Renal pelvis (tissue), 1 donor: ENCODE measurements at regions not wholly inside any gene's neighbourhood (a gene's known extent, or its start where the extent isn't known, plus 50 kb on each side); places are given as distances from the start of the nearest gene placed in this dataset.

ENCODE experiments used
- DNase-seq: peaks from one replicate; pipeline ENCODE4 v3.0.0-alpha.2; 2013

DNA sequence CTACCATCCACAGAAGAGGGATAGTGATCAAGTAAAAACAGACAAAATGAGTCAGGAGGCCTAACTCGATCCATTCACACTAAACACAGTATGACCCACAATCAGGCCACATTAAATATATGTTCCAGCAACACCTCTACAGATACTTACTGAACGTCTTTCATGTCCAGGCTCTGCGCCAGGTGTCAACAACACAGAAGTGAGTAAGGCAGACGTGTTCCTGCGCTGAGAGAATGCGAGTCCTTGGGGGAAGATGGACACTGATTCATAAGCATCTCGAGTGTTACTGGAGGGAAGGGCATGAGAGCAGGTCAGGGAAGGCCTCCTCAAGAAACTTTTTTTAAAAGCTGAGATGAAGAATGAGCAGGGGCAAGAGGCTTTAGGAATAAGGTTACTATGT, 164.3 kb upstream of the CLINT1 start:
- no peak for DNase-seq

GRCh38 chr5:158022837-158023236, 163.9 kb upstream of the CLINT1 start:
- no peak for DNase-seq

DNA sequence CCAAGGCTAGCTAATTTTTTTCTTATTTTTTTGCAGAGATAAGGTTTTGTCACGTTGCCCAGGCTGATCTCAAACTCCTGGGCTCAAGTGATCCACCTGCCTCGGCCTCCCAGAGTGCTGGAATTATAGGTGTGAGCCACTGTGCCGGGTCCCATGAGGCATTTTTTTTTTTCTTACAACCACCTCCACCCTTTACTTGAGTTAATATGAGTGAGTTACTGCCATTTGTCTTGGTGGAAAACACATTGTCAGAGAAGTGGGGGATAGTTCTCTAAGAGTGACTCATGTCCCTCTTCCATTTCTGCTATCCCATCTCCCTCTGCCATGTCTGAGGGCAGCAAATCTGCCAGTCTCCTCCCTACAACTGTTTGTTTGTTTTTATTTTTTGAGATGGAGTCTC, 163.4 kb upstream of the CLINT1 start:
- DNase-seq = no peak

DNA sequence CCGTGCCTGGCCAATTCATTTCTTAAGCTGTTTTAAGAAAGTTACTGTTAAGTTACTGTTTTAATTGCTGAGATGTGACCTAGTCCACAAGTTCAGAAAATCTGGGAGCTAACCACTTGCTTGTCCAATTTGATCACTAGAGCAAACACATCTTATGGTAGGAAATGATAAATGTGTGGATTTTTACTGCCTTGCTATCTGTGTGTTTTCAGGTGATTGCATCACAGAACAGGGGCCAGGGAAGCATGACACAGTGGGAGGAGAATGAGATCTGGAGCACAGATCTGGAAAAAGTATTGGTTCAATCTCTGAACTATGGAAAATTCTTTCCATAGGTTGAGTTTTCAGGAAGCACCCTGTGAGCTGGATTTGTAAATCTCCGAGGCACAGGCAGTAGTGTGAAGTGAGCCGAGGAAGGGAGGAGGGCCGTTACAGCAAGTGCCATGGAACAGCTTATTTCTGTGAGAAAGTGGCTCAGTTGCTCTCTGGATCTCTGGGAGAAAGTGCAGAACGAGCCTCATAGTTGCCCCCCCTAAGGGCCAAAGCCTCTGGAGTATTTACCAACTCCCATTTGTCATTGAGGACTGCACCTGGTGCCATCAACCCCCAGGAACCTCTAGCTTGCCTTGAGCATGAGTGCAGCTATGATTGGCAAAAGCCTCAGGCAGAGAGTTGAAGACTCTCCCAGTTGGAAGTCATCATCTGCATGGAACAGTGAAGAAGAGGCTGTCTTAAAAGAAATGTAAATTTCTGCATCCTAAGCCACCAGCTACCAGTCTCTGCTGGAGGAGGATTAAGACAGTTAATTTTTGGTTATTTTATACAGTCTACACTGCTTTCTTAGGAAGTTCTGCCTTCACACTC, 161.8 kb upstream of the CLINT1 start:
- no peak for DNase-seq

GRCh38 chr5:158017469-158017868, 158.5 kb upstream of the CLINT1 start:
- peak; percentile 33 for DNase-seq

- DNase-seq = no peak
Observed at GRCh38 chr5:158014372-158014771, 155.4 kb upstream of the CLINT1 start.

DNA sequence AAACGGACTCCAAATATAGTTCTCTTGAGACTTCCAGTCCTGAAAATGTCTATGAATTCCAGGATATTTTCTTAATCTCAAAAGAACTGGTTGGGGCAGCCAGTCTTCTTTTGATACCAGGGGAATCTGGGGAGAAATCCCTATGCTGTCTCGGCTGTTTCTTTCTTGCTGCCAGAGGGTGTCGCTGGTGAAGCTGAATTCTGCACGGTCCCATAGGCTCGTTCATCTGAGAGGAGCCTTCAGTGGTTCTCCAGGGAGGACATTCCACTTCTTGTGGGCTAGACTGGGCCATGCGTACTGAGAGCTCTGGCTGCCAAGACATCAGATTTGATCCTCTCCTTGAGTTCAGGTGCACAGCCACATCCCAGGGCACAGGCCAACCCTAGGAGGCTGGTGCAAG, 155.0 kb upstream of the CLINT1 start:
- DNase-seq = peak; percentile 35

DNA sequence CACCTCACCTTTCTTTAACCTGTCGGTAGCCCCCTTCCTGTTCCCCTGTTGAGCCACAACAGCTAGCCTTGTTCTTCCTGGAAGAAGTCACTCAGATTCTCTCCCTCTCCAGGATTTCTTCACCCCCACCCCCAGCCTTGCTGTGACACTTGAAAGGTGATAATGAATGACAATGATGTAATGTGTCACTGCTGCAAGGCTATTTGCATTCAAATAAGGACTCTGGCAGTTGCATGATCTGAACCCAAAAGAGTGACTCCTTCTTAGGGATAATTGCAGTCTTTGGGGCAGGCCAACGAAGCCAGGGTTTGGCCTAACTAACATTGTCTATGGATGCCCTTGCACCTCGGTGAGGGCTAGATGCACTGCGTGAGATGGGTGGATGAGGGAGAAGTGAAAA, 154.4 kb upstream of the CLINT1 start:
- no peak for DNase-seq

DNA sequence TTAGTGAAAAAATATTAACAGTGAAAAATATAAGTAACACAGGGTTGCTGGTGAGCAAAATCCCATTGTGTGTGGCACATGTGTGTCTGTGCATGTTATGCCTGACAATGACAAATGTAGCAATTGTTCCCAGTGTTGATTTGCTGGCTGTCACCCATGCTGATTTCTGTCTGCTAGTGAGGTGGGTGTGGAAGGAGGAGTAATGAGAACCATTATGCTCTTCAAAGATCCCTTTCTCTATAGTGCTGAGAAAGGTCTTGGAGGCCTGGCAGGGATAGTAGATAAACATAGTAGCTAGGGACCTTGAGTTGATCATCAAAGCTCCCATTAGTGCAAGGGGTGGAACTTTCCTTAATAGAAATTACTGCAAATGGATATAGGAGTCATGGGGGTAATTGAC, 152.5 kb upstream of the CLINT1 start:
- no peak for DNase-seq

- no peak for DNase-seq
Observed at GRCh38 chr5:158010831-158011230, 151.9 kb upstream of the CLINT1 start.

DNA sequence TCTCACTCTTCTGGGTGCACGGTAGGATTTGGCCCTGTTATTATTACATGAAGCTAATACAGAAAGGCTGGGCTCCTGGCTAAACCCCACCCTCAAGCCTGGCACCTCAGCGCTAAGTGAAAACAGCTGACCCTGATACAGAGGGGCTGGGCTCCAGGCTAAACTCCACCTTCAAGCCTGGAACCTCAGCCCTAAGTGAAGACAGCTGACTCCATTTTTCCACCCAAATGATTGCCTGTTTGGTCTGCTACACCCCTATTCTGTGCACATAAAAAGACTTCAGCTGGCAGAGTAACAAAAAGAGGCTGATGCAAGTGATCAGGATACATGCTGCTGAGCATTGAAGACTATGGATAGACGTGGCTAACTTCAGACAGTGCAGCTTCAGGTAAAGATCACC, 148.4 kb upstream of the CLINT1 start:
- DNase-seq = no peak

DNA sequence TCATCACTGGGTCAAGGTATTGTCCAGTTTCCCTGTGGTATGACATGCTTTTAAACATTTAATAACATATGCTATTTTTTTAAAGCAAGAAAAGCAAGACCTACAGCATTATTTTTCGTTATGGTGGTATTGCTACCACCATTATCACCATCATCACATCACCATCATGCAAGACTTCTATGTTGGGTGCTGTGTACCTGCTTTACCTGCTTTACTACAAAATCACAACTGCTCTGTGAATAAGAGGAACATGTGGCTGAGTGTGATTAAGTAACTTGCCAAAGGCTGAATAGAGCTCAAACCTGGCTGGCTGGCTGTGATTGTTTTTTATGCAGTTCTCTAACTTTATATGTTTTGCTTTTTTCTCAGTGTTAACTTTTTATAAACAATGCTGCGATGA, 140.8 kb upstream of the CLINT1 start:
- no peak for DNase-seq

GRCh38 chr5:157997991-157998504, 139.1 kb upstream of the CLINT1 start:
- no peak for DNase-seq

GRCh38 chr5:157994906-157995519, 136.1 kb upstream of the CLINT1 start:
- peak; percentile 65 for DNase-seq

GRCh38 chr5:157993986-157994691, 135.2 kb upstream of the CLINT1 start:
- DNase-seq = no peak

GRCh38 chr5:157993201-157993600, 134.3 kb upstream of the CLINT1 start:
- no peak for DNase-seq

GRCh38 chr5:157990583-157991181, 131.7 kb upstream of the CLINT1 start:
- DNase-seq = no peak

GRCh38 chr5:157989296-157989695, 130.4 kb upstream of the CLINT1 start:
- no peak for DNase-seq

DNA sequence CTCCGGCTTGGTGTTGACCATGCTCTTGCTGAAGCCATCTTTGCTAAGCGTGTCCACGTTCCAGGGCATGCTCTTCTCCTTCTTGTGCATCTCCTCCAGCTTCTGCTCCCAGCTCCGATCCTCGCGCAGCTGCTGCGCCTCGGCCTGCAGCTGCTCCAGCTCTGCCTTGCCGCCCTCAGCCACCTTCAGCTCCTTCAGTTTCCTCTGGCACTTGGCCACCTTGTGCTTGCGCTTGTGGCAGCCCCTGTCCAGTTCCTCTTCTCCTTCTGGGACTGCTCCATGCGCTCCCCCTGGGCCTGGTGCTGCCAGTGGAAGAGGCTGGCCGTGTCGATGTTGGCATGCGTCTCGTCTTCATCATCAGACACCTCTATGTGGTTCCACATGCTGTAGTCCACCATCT, 128.3 kb upstream of the CLINT1 start:
- no peak for DNase-seq

GRCh38 chr5:157986431-157986990, 127.6 kb upstream of the CLINT1 start:
- no peak for DNase-seq

- DNase-seq = no peak
Observed at GRCh38 chr5:157984611-157985010, 125.7 kb upstream of the CLINT1 start.
